ENCODE measurements at regions not wholly inside any gene's neighbourhood (a gene's known extent, or its start where the extent isn't known, plus 50 kb on each side); places are given as distances from the start of the nearest gene placed in this dataset.

GRCh38 chr12:83659321-83659720 is 972.6 kb downstream of the TMTC2 start:
- Histone ChIP-seq H3K18ac (ENCODE audit: low read length) (no peak overlapping the region), H3K27me3 (ENCODE audit: control insufficient read depth in 3 of 3, insufficient read depth in 3 of 3, low read depth in 1 of 3, low read length in 3 of 3) (no peaks in the 10 kb centered on the region), H3K9me3 (replicated peaks in 1 of 2; ENCODE audit: control insufficient read depth in 2 of 2, insufficient read depth in 1 of 2, low read depth in 1 of 2, low read length in 2 of 2) (no peaks in the 10 kb centered on the region), H4K8ac (ENCODE audit: low read depth, low read length) (no peak overlapping the region), H3K23ac (ENCODE audit: low read depth, low read length, poor library complexity) (no peak overlapping the region), H3K4me3 (ENCODE audit: low read length in 2 of 2) (no peak overlapping the region), H3K27ac (replicated peaks; ENCODE audit: low read length) (no peak overlapping the region), H2BK12ac (ENCODE audit: low read length) (no peak overlapping the region), H2AK5ac (ENCODE audit: low read depth, low read length) (no peak overlapping the region), H3K79me1 (ENCODE audit: low read depth, low read length) (no peaks in the 10 kb centered on the region), H3K14ac (ENCODE audit: low read length) (no peak overlapping the region), H2BK15ac (ENCODE audit: low read length) (no peak overlapping the region), H2AFZ (ENCODE audit: low read length) (no peak overlapping the region), H4K91ac (ENCODE audit: low read depth, low read length, poor library complexity) (no peak overlapping the region), H3K4me2 (ENCODE audit: insufficient read depth, low read length, poor library complexity, severe bottlenecking) (no peak overlapping the region), H2BK120ac (ENCODE audit: low read depth, low read length) (no peak overlapping the region), H3K4ac (ENCODE audit: low read length) (no peak overlapping the region), H3K9ac (ENCODE audit: low read depth, low read length, poor library complexity) (no peak overlapping the region), H3K4me1 (ENCODE audit: control insufficient read depth in 2 of 2, insufficient read depth in 1 of 2, low read depth in 1 of 2, low read length in 2 of 2) (no peaks in the 10 kb centered on the region), H3K36me3 (replicated peaks in 1 of 2; ENCODE audit: control insufficient read depth in 2 of 2, insufficient read depth in 2 of 2, low read length in 2 of 2) (no peaks in the 10 kb centered on the region), H2BK5ac (ENCODE audit: low read length) (no peak overlapping the region)
- WGBS, 2 donors (ENCODE audit: extremely low coverage in 2 of 2, insufficient read length in 2 of 2, insufficient replicate concordance in 1 of 2), result no CpG with 5 or more reads among the region's 2 CpGs
- no peak for DNase-seq (ENCODE audit: low spot score)

- WGBS, 2 donors (ENCODE audit: extremely low coverage in 2 of 2, insufficient read length in 2 of 2, insufficient replicate concordance in 1 of 2), result no CpG with 5 or more reads among the region's 2 CpGs
- Histone ChIP-seq H3K4ac (ENCODE audit: low read length) (no peak overlapping the region), H3K4me2 (ENCODE audit: insufficient read depth, low read length, poor library complexity, severe bottlenecking) (no peak overlapping the region), H4K91ac (ENCODE audit: low read depth, low read length, poor library complexity) (no peak overlapping the region), H2BK12ac (ENCODE audit: low read length) (no peak overlapping the region), H3K14ac (ENCODE audit: low read length) (no peak overlapping the region), H2BK15ac (ENCODE audit: low read length) (no peak overlapping the region), H2AK5ac (ENCODE audit: low read depth, low read length) (no peak overlapping the region), H3K4me1 (ENCODE audit: control insufficient read depth in 2 of 2, insufficient read depth in 1 of 2, low read depth in 1 of 2, low read length in 2 of 2) (no peaks in the 10 kb centered on the region), H3K23ac (ENCODE audit: low read depth, low read length, poor library complexity) (no peak overlapping the region), H2BK120ac (ENCODE audit: low read depth, low read length) (no peak overlapping the region), H3K27me3 (ENCODE audit: control insufficient read depth in 3 of 3, insufficient read depth in 3 of 3, low read depth in 1 of 3, low read length in 3 of 3) (no peaks in the 10 kb centered on the region), H3K18ac (ENCODE audit: low read length) (no peak overlapping the region), H3K27ac (replicated peaks; ENCODE audit: low read length) (no peak overlapping the region), H2BK5ac (ENCODE audit: low read length) (no peak overlapping the region), H2AFZ (ENCODE audit: low read length) (peak overlapping the region; percentile 47), H3K36me3 (replicated peaks in 1 of 2; ENCODE audit: control insufficient read depth in 2 of 2, insufficient read depth in 2 of 2, low read length in 2 of 2) (no peaks in the 10 kb centered on the region), H3K79me1 (ENCODE audit: low read depth, low read length) (no peaks in the 10 kb centered on the region), H3K4me3 (ENCODE audit: low read length in 2 of 2) (no peak overlapping the region), H3K9me3 (replicated peaks in 1 of 2; ENCODE audit: control insufficient read depth in 2 of 2, insufficient read depth in 1 of 2, low read depth in 1 of 2, low read length in 2 of 2) (no peaks in the 10 kb centered on the region), H4K8ac (ENCODE audit: low read depth, low read length) (no peak overlapping the region), H3K9ac (ENCODE audit: low read depth, low read length, poor library complexity) (no peak overlapping the region)
- DNase-seq (ENCODE audit: low spot score), result no peak
Observed at GRCh38 chr12:83656004-83656403, 969.3 kb downstream of the TMTC2 start.

GRCh38 chr12:83642205-83642604 is 955.5 kb downstream of the TMTC2 start:
- no peak overlapping the region for H3K9ac ChIP-seq (ENCODE audit: low read depth, low read length, poor library complexity)

GRCh38 chr12:83641789-83642188 is 955.1 kb downstream of the TMTC2 start:
- H4K8ac ChIP-seq (ENCODE audit: low read depth, low read length), result no peak overlapping the region
- no peaks in the 10 kb centered on the region for H3K27me3 ChIP-seq (ENCODE audit: control insufficient read depth in 3 of 3, insufficient read depth in 3 of 3, low read depth in 1 of 3, low read length in 3 of 3)
- no peak overlapping the region for H2BK5ac ChIP-seq (ENCODE audit: low read length)
- peaks cover 0 to 3% of the 10 kb centered on the region in 2 donors for H3K4me1 ChIP-seq (ENCODE audit: control insufficient read depth in 2 of 2, insufficient read depth in 1 of 2, low read depth in 1 of 2, low read length in 2 of 2)
- no peak for DNase-seq (ENCODE audit: low spot score)
- no peak overlapping the region for H4K91ac ChIP-seq (ENCODE audit: low read depth, low read length, poor library complexity)
- H3K9ac ChIP-seq (ENCODE audit: low read depth, low read length, poor library complexity), result no peak overlapping the region
- no peak overlapping the region for H2AFZ ChIP-seq (ENCODE audit: low read length)
- H2BK12ac ChIP-seq (ENCODE audit: low read length), result no peak overlapping the region
- H3K14ac ChIP-seq (ENCODE audit: low read length), result no peak overlapping the region
- H3K36me3 ChIP-seq (replicated peaks in 1 of 2; ENCODE audit: control insufficient read depth in 2 of 2, insufficient read depth in 2 of 2, low read length in 2 of 2), result no peaks in the 10 kb centered on the region
- H2BK15ac ChIP-seq (ENCODE audit: low read length), result no peak overlapping the region
- no peak overlapping the region for H3K18ac ChIP-seq (ENCODE audit: low read length)
- H3K79me1 ChIP-seq (ENCODE audit: low read depth, low read length), result no peaks in the 10 kb centered on the region
- no peak overlapping the region for H3K4me2 ChIP-seq (ENCODE audit: insufficient read depth, low read length, poor library complexity, severe bottlenecking)
- H3K27ac ChIP-seq (replicated peaks; ENCODE audit: low read length), result no peak overlapping the region
- H2BK120ac ChIP-seq (ENCODE audit: low read depth, low read length), result no peak overlapping the region
- no peak overlapping the region for H3K4me3 ChIP-seq (ENCODE audit: low read length in 2 of 2)
- H3K9me3 ChIP-seq (replicated peaks in 1 of 2; ENCODE audit: control insufficient read depth in 2 of 2, insufficient read depth in 1 of 2, low read depth in 1 of 2, low read length in 2 of 2), result peaks cover 0 to 1% of the 10 kb centered on the region in 2 donors
- no peak overlapping the region for H3K23ac ChIP-seq (ENCODE audit: low read depth, low read length, poor library complexity)
- H2AK5ac ChIP-seq (ENCODE audit: low read depth, low read length), result no peak overlapping the region
- no CpG with 5 or more reads among the region's 3 CpGs for WGBS, 2 donors (ENCODE audit: extremely low coverage in 2 of 2, insufficient read length in 2 of 2, insufficient replicate concordance in 1 of 2)
- H3K4ac ChIP-seq (ENCODE audit: low read length), result no peak overlapping the region

More at GRCh38 chr12:83642205-83642604, 955.5 kb downstream of the TMTC2 start:
- DNase-seq (ENCODE audit: low spot score), result no peak
- H3K79me1 ChIP-seq (ENCODE audit: low read depth, low read length), result no peaks in the 10 kb centered on the region
- peak overlapping the region; percentile 80 for H4K91ac ChIP-seq (ENCODE audit: low read depth, low read length, poor library complexity)
- no CpG with 5 or more reads among the region's 3 CpGs for WGBS, 2 donors (ENCODE audit: extremely low coverage in 2 of 2, insufficient read length in 2 of 2, insufficient replicate concordance in 1 of 2)
- peaks cover 0 to 1% of the 10 kb centered on the region in 2 donors for H3K9me3 ChIP-seq (replicated peaks in 1 of 2; ENCODE audit: control insufficient read depth in 2 of 2, insufficient read depth in 1 of 2, low read depth in 1 of 2, low read length in 2 of 2)
- no peak overlapping the region for H3K4me2 ChIP-seq (ENCODE audit: insufficient read depth, low read length, poor library complexity, severe bottlenecking)
- no peaks in the 10 kb centered on the region for H3K36me3 ChIP-seq (replicated peaks in 1 of 2; ENCODE audit: control insufficient read depth in 2 of 2, insufficient read depth in 2 of 2, low read length in 2 of 2)
- H3K4me1 ChIP-seq (ENCODE audit: control insufficient read depth in 2 of 2, insufficient read depth in 1 of 2, low read depth in 1 of 2, low read length in 2 of 2), result peaks cover 0 to 3% of the 10 kb centered on the region in 2 donors
- peak overlapping the region; percentile 60 for H3K14ac ChIP-seq (ENCODE audit: low read length)
- H3K4me3 ChIP-seq (ENCODE audit: low read length in 2 of 2), result peak overlapping the region in 1 of 2 donors; percentile 8
- H3K27ac ChIP-seq (replicated peaks; ENCODE audit: low read length), result no peak overlapping the region
- H2BK120ac ChIP-seq (ENCODE audit: low read depth, low read length), result no peak overlapping the region
- H3K18ac ChIP-seq (ENCODE audit: low read length), result no peak overlapping the region
- H2BK12ac ChIP-seq (ENCODE audit: low read length), result peak overlapping the region; percentile 43
- no peak overlapping the region for H3K4ac ChIP-seq (ENCODE audit: low read length)
- H2BK15ac ChIP-seq (ENCODE audit: low read length), result no peak overlapping the region
- H3K27me3 ChIP-seq (ENCODE audit: control insufficient read depth in 3 of 3, insufficient read depth in 3 of 3, low read depth in 1 of 3, low read length in 3 of 3), result no peaks in the 10 kb centered on the region
- peak overlapping the region; percentile 46 for H3K23ac ChIP-seq (ENCODE audit: low read depth, low read length, poor library complexity)
- H2AK5ac ChIP-seq (ENCODE audit: low read depth, low read length), result no peak overlapping the region
- H2BK5ac ChIP-seq (ENCODE audit: low read length), result no peak overlapping the region
- no peak overlapping the region for H2AFZ ChIP-seq (ENCODE audit: low read length)
- no peak overlapping the region for H4K8ac ChIP-seq (ENCODE audit: low read depth, low read length)

All from neuronal stem cell (in vitro differentiated cells).